IMR-90 (cell line): ENCODE measurements at regions not wholly inside any gene's neighbourhood (a gene's known extent, or its start where the extent isn't known, plus 50 kb on each side); places are given as distances from the start of the nearest gene placed in this dataset.
A peak's percentile ranks its signal among the peaks of the same experiment; 100 is the strongest.

Experiments used
- ATAC-seq: fragments of 200-7000 bp; cut with Tn5 transposase; 2 replicates; pipeline ENCODE4 v1.9.1; 2020; ENCODE audit warnings: low read depth, mild to moderate bottlenecking, moderate library complexity
- BruUV-seq: library from RNA; stranded (reverse); fragments of 400-500 nt; replicated peaks from 2 replicates; lab custom pipeline; 2021; lab: Mats Ljungman, UMichigan
- CTCF ChIA-PET: fragments of 300-600 bp; formaldehyde crosslinking; extraction: SDS; loops from one replicate; lab custom pipeline; 2021; ENCODE audit warnings: antibody characterized with exemption; lab: Yijun Ruan, JAX
- POLR2A ChIA-PET: fragments of 300-600 bp; sonication (Branson Sonifier 250); formaldehyde crosslinking; loops from one replicate; lab custom pipeline; 2022; ENCODE audit warnings: antibody characterized with exemption; ENCODE audit not compliant: unreplicated experiment; lab: Charles Lee
- DNase-seq: peaks from one replicate; pipeline ENCODE4 v3.0.0; 2013
- H2AFZ ChIP-seq: replicated peaks from 2 replicates; pipeline ENCODE3; 2013; ENCODE audit warnings: low read length, mild to moderate bottlenecking; ENCODE audit not compliant: poor library complexity
- H2AK5ac ChIP-seq: 2 replicates; pipeline ENCODE4 v1.6.1; 2013; ENCODE audit warnings: low read depth, low read length, inconsistent platforms
- H2AK9ac ChIP-seq: replicated peaks from 2 replicates; pipeline ENCODE3; 2013; ENCODE audit warnings: mild to moderate bottlenecking, low read depth, low read length, moderate library complexity; ENCODE audit not compliant: poor library complexity
- H2BK120ac ChIP-seq: 2 replicates; pipeline ENCODE4 v1.6.1; 2013; ENCODE audit warnings: low read depth, low read length, inconsistent platforms
- H2BK15ac ChIP-seq: 3 replicates; pipeline ENCODE4 v1.6.1; 2013; ENCODE audit warnings: low read depth, low read length, inconsistent platforms
- H2BK20ac ChIP-seq: 2 replicates; pipeline ENCODE4 v1.6.1; 2013; ENCODE audit warnings: low read depth, mild to moderate bottlenecking, inconsistent platforms, low read length, moderate library complexity
- H2BK5ac ChIP-seq: 2 replicates; pipeline ENCODE4 v1.6.1; 2013; ENCODE audit warnings: mild to moderate bottlenecking, low read depth, low read length, inconsistent platforms; ENCODE audit not compliant: poor library complexity, severe bottlenecking
- H3K14ac ChIP-seq: replicated peaks from 2 replicates; pipeline ENCODE4 v1.6.1; 2013; ENCODE audit warnings: low read depth, low read length, inconsistent platforms
- H3K18ac ChIP-seq: 2 replicates; pipeline ENCODE4 v1.6.1; 2013; ENCODE audit warnings: low read depth, low read length, control low read depth
- H3K23ac ChIP-seq: 2 replicates; pipeline ENCODE4 v1.6.1; 2013; ENCODE audit warnings: low read depth, low read length, inconsistent platforms
- H3K27ac ChIP-seq: 2 replicates; pipeline ENCODE4 v1.5.1; 2013; ENCODE audit warnings: mild to moderate bottlenecking, control low read depth, low read length; ENCODE audit not compliant: insufficient read depth
- H3K27me3 ChIP-seq: 2 replicates; pipeline ENCODE4 v1.6.1; 2013; ENCODE audit warnings: low read length; ENCODE audit not compliant: control insufficient read depth, insufficient read depth
- H3K36me3 ChIP-seq: 2 replicates; pipeline ENCODE4 v1.6.1; 2013; ENCODE audit warnings: low read length, mixed read lengths; ENCODE audit not compliant: control insufficient read depth, insufficient read depth
- H3K4ac ChIP-seq: 2 replicates; pipeline ENCODE4 v1.6.1; 2013; ENCODE audit warnings: low read depth, low read length, inconsistent platforms
- H3K4me1 ChIP-seq: 2 replicates; pipeline ENCODE4 v1.6.1; 2013; ENCODE audit warnings: low read length, mixed read lengths; ENCODE audit not compliant: control insufficient read depth, insufficient read depth
- H3K4me2 ChIP-seq: 2 replicates; pipeline ENCODE4 v1.6.1; 2013; ENCODE audit warnings: low read depth, mild to moderate bottlenecking, control low read depth, low read length, moderate library complexity
- H3K4me3 ChIP-seq: 2 replicates; pipeline ENCODE4 v1.5.1; 2013; ENCODE audit warnings: low read depth, mild to moderate bottlenecking, control low read depth, low read length, moderate library complexity; ENCODE audit not compliant: insufficient read depth
- H3K56ac ChIP-seq: 2 replicates; pipeline ENCODE4 v1.6.1; 2013; ENCODE audit warnings: low read length, inconsistent platforms; ENCODE audit not compliant: insufficient read depth; ENCODE audit errors: extremely low read depth
- H3K79me1 ChIP-seq, 2 experiments: 2 replicates each; pipeline ENCODE4 v1.6.1; 2013; ENCODE audit warnings: low read length in 2 of 2, inconsistent platforms in 1 of 2, low read depth in 1 of 2
- H3K9ac ChIP-seq: 2 replicates; pipeline ENCODE4 v1.6.1; 2013; ENCODE audit warnings: low read depth, low read length, control low read depth
- H3K9me1 ChIP-seq: 2 replicates; pipeline ENCODE4 v1.6.1; 2013; ENCODE audit warnings: low read length, inconsistent platforms; ENCODE audit not compliant: insufficient read depth
- H3K9me3 ChIP-seq: 2 replicates; pipeline ENCODE4 v1.6.1; 2013; ENCODE audit warnings: low read length; ENCODE audit not compliant: control insufficient read depth, insufficient read depth
- H4K20me1 ChIP-seq: 2 replicates; pipeline ENCODE4 v1.6.1; 2013; ENCODE audit warnings: low read length, inconsistent platforms; ENCODE audit not compliant: insufficient read depth
- H4K5ac ChIP-seq: 2 replicates; pipeline ENCODE4 v1.6.1; 2013; ENCODE audit warnings: mild to moderate bottlenecking, low read depth, low read length, control low read depth
- H4K8ac ChIP-seq, 2 experiments: 2 replicates each; pipeline ENCODE4 v1.6.1; 2013; ENCODE audit warnings: low read depth in 2 of 2, low read length in 2 of 2, control low read depth in 1 of 2, inconsistent platforms in 1 of 2
- H4K91ac ChIP-seq: 2 replicates; pipeline ENCODE4 v1.6.1; 2013; ENCODE audit warnings: low read depth, low read length, inconsistent platforms; ENCODE audit not compliant: insufficient read depth
- BHLHE40 ChIP-seq: fragments of 150-350 bp; IDR thresholded peaks from 2 replicates; pipeline ENCODE4 v1.6.1; 2016; ENCODE audit warnings: mild to moderate bottlenecking, low read depth, low read length
- CEBPB ChIP-seq: IDR thresholded peaks from 2 replicates; pipeline ENCODE4 v1.6.1; 2012; ENCODE audit warnings: low read depth, low read length, improper control_type of control experiment
- CHD1 ChIP-seq: IDR thresholded peaks from 2 replicates; pipeline ENCODE4 v1.6.1; 2012; ENCODE audit warnings: low read depth, low read length, improper control_type of control experiment
- FOS ChIP-seq: fragments of 150-350 bp; IDR thresholded peaks from 2 replicates; pipeline ENCODE4 v1.6.1; 2016; ENCODE audit warnings: low read depth, low read length
- MAFK ChIP-seq: IDR thresholded peaks from 2 replicates; pipeline ENCODE4 v1.6.1; 2012; ENCODE audit warnings: low read depth, low read length, improper control_type of control experiment
- MAZ ChIP-seq: IDR thresholded peaks from 2 replicates; pipeline ENCODE4 v1.6.1; 2012; ENCODE audit warnings: low read depth, mild to moderate bottlenecking, low read length, improper control_type of control experiment, moderate library complexity, borderline replicate concordance
- MXI1 ChIP-seq: IDR thresholded peaks from 2 replicates; pipeline ENCODE4 v1.6.1; 2012; ENCODE audit warnings: low read depth, mild to moderate bottlenecking, low read length, moderate library complexity, borderline replicate concordance
- NFE2L2 ChIP-seq: fragments of 150-350 bp; IDR thresholded peaks from 2 replicates; pipeline ENCODE4 v1.6.1; 2016; ENCODE audit warnings: low read depth, mild to moderate bottlenecking, low read length
- POLR2A ChIP-seq: IDR thresholded peaks from 2 replicates; pipeline ENCODE4 v1.6.1; 2012; ENCODE audit warnings: mild to moderate bottlenecking, low read depth, low read length
- RAD21 ChIP-seq: IDR thresholded peaks from 2 replicates; pipeline ENCODE4 v1.6.1; 2012; ENCODE audit warnings: low read length, improper control_type of control experiment
- RCOR1 ChIP-seq: IDR thresholded peaks from 2 replicates; pipeline ENCODE4 v1.6.1; 2012; ENCODE audit warnings: mild to moderate bottlenecking, low read length, improper control_type of control experiment; ENCODE audit not compliant: insufficient replicate concordance
- RFX5 ChIP-seq: IDR thresholded peaks from 2 replicates; pipeline ENCODE4 v1.8.0; 2012; ENCODE audit warnings: low read depth, mild to moderate bottlenecking, low read length, moderate library complexity
- SMC3 ChIP-seq: fragments of 150-350 bp; IDR thresholded peaks from 2 replicates; pipeline ENCODE4 v1.6.1; 2016; ENCODE audit warnings: low read depth, mild to moderate bottlenecking, antibody characterized with exemption, low read length, moderate library complexity
- WGBS, 2 experiments: methylation state at CpG; one replicate each; pipeline versions ENCODE4 v1.1.5 to v1.1.7; 2013; ENCODE audit warnings: missing lambda C conversion rate in 2 of 2; ENCODE audit not compliant: insufficient read length in 1 of 2; ENCODE audit errors: extremely low coverage in 2 of 2; 5-methylcytosine and 5-hydroxymethylcytosine counted together
- dilution Hi-C: fragments of 300-500 bp; cut with HindIII; formaldehyde crosslinking; loops from one replicate; pipeline ENCODE4 v1.14.3; 2018; ENCODE audit warnings: low sequenced_read_pairs; ENCODE audit not compliant: unreplicated experiment
- in situ Hi-C: fragments of 300-500 bp; cut with MboI; formaldehyde crosslinking; loops from 3 replicates; pipeline ENCODE4 v1.14.3; 2019; ENCODE audit warnings: low sequenced_read_pairs, inconsistent platforms, mixed read lengths
- intact Hi-C: fragments of 100-400 bp; cut with micrococcal nuclease; formaldehyde crosslinking; loops from 2 replicates; pipeline ENCODE4 v1.10.0; 2022
- TF ChIP-seq, protein P1 (sequence below): fragments of 150-350 bp; IDR thresholded peaks from 2 replicates; pipeline ENCODE4 v1.6.1; 2016; ENCODE audit warnings: low read depth, mild to moderate bottlenecking, low read length, moderate library complexity, borderline replicate concordance
- TF ChIP-seq, protein P2 (sequence below): fragments of 150-350 bp; IDR thresholded peaks from 2 replicates; pipeline ENCODE4 v1.6.1; 2017; ENCODE audit warnings: mild to moderate bottlenecking, antibody characterized with exemption, low read length, low read depth
- TF ChIP-seq, protein P3 (sequence below): conservative IDR thresholded peaks from 2 replicates; pipeline ENCODE4 v1.5.1; 2012; ENCODE audit warnings: mild to moderate bottlenecking, low read depth, low read length, improper control_type of control experiment

DNA sequence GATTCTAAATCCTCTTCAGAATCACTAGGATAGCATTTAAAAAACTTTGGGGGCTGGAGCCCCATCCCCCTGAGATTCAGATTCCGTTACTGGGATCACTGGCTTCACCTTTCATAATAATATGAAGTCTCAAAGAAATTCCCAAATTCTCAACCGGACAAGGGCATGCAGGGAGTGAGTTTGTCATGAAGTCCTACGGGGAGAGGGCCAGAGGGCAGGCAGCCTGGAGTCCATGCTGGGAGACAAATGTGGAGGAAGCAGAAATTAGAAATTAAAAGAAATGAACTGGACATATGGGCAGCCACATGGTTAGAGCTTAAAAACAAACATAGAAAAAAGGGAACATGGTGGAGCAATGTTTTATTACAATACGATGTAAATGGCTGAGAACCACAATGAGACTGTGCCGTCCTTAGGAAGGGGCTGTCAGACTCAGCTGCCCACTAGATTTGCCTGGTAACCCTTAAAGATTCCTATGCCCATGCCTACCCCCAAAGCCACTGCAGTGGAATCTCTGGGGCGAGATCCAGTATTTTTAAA lies 142.6 kb downstream of the CEBPB start:
- no TSS peak for BruUV-seq
- no peak for ATAC-seq
- no peak for DNase-seq
- H2BK120ac ChIP-seq: peak overlapping the region; percentile 15
- no peak overlapping the region for H3K4me2 ChIP-seq
- no peak overlapping the region for H3K4me3 ChIP-seq
- TF ChIP-seq FOS (no peak), RAD21 (no peak), SMC3 (no peak), MXI1 (no peak), RCOR1 (no peak), NFE2L2 (no peak), CEBPB (no peak), RFX5 (no peak), POLR2A (no peak), CHD1 (no peak), MAFK (no peak), MAZ (no peak), BHLHE40 (no peak)
- TF ChIP-seq, protein P1, sequence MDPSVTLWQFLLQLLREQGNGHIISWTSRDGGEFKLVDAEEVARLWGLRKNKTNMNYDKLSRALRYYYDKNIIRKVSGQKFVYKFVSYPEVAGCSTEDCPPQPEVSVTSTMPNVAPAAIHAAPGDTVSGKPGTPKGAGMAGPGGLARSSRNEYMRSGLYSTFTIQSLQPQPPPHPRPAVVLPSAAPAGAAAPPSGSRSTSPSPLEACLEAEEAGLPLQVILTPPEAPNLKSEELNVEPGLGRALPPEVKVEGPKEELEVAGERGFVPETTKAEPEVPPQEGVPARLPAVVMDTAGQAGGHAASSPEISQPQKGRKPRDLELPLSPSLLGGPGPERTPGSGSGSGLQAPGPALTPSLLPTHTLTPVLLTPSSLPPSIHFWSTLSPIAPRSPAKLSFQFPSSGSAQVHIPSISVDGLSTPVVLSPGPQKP: no peak
- TF ChIP-seq, protein P2, sequence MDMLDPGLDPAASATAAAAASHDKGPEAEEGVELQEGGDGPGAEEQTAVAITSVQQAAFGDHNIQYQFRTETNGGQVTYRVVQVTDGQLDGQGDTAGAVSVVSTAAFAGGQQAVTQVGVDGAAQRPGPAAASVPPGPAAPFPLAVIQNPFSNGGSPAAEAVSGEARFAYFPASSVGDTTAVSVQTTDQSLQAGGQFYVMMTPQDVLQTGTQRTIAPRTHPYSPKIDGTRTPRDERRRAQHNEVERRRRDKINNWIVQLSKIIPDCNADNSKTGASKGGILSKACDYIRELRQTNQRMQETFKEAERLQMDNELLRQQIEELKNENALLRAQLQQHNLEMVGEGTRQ: no peak
- TF ChIP-seq, protein P3, sequence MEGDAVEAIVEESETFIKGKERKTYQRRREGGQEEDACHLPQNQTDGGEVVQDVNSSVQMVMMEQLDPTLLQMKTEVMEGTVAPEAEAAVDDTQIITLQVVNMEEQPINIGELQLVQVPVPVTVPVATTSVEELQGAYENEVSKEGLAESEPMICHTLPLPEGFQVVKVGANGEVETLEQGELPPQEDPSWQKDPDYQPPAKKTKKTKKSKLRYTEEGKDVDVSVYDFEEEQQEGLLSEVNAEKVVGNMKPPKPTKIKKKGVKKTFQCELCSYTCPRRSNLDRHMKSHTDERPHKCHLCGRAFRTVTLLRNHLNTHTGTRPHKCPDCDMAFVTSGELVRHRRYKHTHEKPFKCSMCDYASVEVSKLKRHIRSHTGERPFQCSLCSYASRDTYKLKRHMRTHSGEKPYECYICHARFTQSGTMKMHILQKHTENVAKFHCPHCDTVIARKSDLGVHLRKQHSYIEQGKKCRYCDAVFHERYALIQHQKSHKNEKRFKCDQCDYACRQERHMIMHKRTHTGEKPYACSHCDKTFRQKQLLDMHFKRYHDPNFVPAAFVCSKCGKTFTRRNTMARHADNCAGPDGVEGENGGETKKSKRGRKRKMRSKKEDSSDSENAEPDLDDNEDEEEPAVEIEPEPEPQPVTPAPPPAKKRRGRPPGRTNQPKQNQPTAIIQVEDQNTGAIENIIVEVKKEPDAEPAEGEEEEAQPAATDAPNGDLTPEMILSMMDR: no peak
- no peak overlapping the region for H3K14ac ChIP-seq
- dilution Hi-C loops: no loop called here
- intact Hi-C loops: no loop called here
- H3K27me3 ChIP-seq: no peaks in the 10 kb centered on the region
- H2BK5ac ChIP-seq: no peak overlapping the region
- peak overlapping the region; percentile 26 for H3K4ac ChIP-seq
- H3K79me1 ChIP-seq: no peaks in the 10 kb centered on the region
- H3K56ac ChIP-seq: no peak overlapping the region
- no peak overlapping the region for H2AFZ ChIP-seq
- peak overlapping the region; percentile 17; the same call in 1 of the 3 replicates for H2BK15ac ChIP-seq
- H4K91ac ChIP-seq: peak overlapping the region; percentile 42; the same call in 1 of the 2 replicates
- H3K18ac ChIP-seq: no peak overlapping the region; the same call in 1 of the 2 replicates
- H2BK20ac ChIP-seq: peak overlapping the region; percentile 84
- H3K36me3 ChIP-seq: no peaks in the 10 kb centered on the region
- peaks cover 3% of the 10 kb centered on the region; the same call in 1 of the 2 replicates for H3K9me1 ChIP-seq
- H4K5ac ChIP-seq: no peak overlapping the region
- H3K9me3 ChIP-seq: no peaks in the 10 kb centered on the region
- H4K8ac ChIP-seq: peak overlapping the region; percentile 2 to 26; a peak in 2 of 4 replicates
- CTCF ChIA-PET: no interaction called here
- no peaks in the 10 kb centered on the region for H4K20me1 ChIP-seq
- POLR2A ChIA-PET: no interaction called here
- no peak overlapping the region for H3K27ac ChIP-seq
- H2AK9ac ChIP-seq: no peak overlapping the region
- H3K9ac ChIP-seq: no peak overlapping the region
- peak overlapping the region; percentile 82; the same call in 1 of the 2 replicates for H2AK5ac ChIP-seq
- in situ Hi-C loops: no loop called here
- peaks cover 10% of the 10 kb centered on the region for H3K4me1 ChIP-seq
- WGBS, 2 experiments: no CpG with 5 or more reads among the region's 6 CpGs
- H3K23ac ChIP-seq: no peak overlapping the region; the same call in 1 of the 2 replicates
